ENCODE measurements at regions not wholly inside any gene's neighbourhood (a gene's known extent, or its start where the extent isn't known, plus 50 kb on each side); places are given as distances from the start of the nearest gene placed in this dataset.

GRCh38 chr3:39568508-39568907 is 101.0 kb downstream of the MOBP start:
- TF ChIP-seq CTCF (conservative IDR thresholded peaks at IDR 0.05; ENCODE audit: low read depth, low read length) = no peak
- no peak for TF ChIP-seq RFX5 (IDR thresholded peaks at IDR 0.05; ENCODE audit: low read depth, low read length)
- TF ChIP-seq MXI1 (IDR thresholded peaks at IDR 0.05; ENCODE audit: borderline replicate concordance, low read depth, low read length) = no peak
- TF ChIP-seq POLR2A (IDR thresholded peaks at IDR 0.05; ENCODE audit: low read depth, low read length) = no peak
- no peak for TF ChIP-seq SMC3 (IDR thresholded peaks at IDR 0.05; ENCODE audit: low read depth, low read length)
- TF ChIP-seq RAD21 (IDR thresholded peaks at IDR 0.05; ENCODE audit: low read length) = no peak
- no peak for TF ChIP-seq USF2 (IDR thresholded peaks at IDR 0.05; ENCODE audit: low read depth, low read length)
- TF ChIP-seq CEBPB (IDR thresholded peaks at IDR 0.05; ENCODE audit: low read depth, low read length) = no peak
- no peak for TF ChIP-seq RCOR1 (IDR thresholded peaks at IDR 0.05; ENCODE audit: insufficient replicate concordance, low read length)
- TF ChIP-seq FOS (IDR thresholded peaks at IDR 0.05; ENCODE audit: low read depth, low read length) = no peak
- no peak for TF ChIP-seq ELK1 (IDR thresholded peaks at IDR 0.05; ENCODE audit: borderline replicate concordance, low read depth, low read length)

Data from IMR-90 (cell line).